ENCODE measurements at regions not wholly inside any gene's neighbourhood (a gene's known extent, or its start where the extent isn't known, plus 50 kb on each side); places are given as distances from the start of the nearest gene placed in this dataset.
"Not testable (repeated sequence)": the region's sequence is repeated elsewhere in the genome, so short reads cannot be mapped to it uniquely, and the experiment has no call there.

DNA sequence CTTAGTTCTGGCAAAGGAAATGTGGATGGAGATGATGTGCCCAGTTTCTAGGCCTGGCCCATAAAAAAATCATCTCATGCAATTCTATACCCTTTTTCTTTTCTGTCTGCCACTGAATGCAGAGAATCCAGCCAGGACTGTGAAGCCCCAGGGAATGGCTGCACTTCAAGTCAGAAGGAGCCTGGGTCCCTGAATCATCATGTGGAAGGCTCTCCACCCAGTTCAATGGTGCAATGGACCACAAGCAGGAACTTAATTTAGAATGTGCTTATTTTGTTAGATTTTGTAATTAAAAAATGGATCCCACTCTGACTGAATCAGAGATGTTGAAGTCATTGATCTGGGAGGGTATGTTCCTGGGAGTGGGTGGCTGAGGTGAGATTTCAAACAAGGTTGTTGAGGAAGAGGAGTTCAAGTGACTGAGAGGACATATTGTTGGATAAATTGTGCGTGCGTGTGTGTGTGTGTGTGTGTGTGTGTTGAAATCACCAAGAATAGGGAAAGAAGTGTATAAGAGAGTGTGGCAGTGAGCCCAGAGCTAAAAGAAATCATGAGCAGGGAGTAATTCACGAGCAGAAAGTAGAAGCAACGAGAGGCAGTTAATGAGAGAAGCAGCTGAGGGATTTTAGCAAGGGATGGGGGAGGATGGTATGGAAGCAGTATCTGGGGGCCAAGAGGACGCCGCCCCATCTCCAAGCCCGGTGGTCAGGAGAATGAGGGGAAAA is 125.4 kb downstream of the TMX1 start:
- intact Hi-C loops (cut with DNase I, micrococcal nuclease): no loop called here
- Mint-ChIP-seq H3K4me3 (no peak overlapping the region), H3K4me1 (ENCODE audit: low read depth) (no peaks in the 10 kb centered on the region), H3K9me3 (no peaks in the 10 kb centered on the region), H3K27ac (no peak overlapping the region), H3K36me3 (ENCODE audit: low read depth) (no peaks in the 10 kb centered on the region), H3K27me3 (peaks cover 10% of the 10 kb centered on the region)
- DNase-seq (no peak), ATAC-seq (ENCODE audit: poor library complexity) (no peak)
- H3K36me3 ChIP-seq (ENCODE audit: insufficient read depth, low read length): no peaks in the 10 kb centered on the region
- POLR2A ChIA-PET: no interaction called here
- H3K9me3 ChIP-seq (ENCODE audit: control insufficient read depth in 1 of 2, insufficient read depth in 1 of 2, low read length in 2 of 2): no peaks in the 10 kb centered on the region
- TF ChIP-seq, protein P1, sequence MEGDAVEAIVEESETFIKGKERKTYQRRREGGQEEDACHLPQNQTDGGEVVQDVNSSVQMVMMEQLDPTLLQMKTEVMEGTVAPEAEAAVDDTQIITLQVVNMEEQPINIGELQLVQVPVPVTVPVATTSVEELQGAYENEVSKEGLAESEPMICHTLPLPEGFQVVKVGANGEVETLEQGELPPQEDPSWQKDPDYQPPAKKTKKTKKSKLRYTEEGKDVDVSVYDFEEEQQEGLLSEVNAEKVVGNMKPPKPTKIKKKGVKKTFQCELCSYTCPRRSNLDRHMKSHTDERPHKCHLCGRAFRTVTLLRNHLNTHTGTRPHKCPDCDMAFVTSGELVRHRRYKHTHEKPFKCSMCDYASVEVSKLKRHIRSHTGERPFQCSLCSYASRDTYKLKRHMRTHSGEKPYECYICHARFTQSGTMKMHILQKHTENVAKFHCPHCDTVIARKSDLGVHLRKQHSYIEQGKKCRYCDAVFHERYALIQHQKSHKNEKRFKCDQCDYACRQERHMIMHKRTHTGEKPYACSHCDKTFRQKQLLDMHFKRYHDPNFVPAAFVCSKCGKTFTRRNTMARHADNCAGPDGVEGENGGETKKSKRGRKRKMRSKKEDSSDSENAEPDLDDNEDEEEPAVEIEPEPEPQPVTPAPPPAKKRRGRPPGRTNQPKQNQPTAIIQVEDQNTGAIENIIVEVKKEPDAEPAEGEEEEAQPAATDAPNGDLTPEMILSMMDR (IDR thresholded peaks at IDR 0.05): no peak
- no peak overlapping the region for H3K27ac ChIP-seq (ENCODE audit: low read depth in 1 of 2, low read length in 2 of 2)
- CTCF ChIA-PET: no interaction called here
- H3K4me1 ChIP-seq (ENCODE audit: insufficient read depth, low read length): no peaks in the 10 kb centered on the region
- H3K4me3 ChIP-seq (ENCODE audit: low read length): no peak overlapping the region
- peaks cover 0 to 6% of the 10 kb centered on the region in 2 experiments for H3K27me3 ChIP-seq (ENCODE audit: control insufficient read depth in 1 of 2, insufficient read depth in 2 of 2, low read length in 2 of 2)

DNA sequence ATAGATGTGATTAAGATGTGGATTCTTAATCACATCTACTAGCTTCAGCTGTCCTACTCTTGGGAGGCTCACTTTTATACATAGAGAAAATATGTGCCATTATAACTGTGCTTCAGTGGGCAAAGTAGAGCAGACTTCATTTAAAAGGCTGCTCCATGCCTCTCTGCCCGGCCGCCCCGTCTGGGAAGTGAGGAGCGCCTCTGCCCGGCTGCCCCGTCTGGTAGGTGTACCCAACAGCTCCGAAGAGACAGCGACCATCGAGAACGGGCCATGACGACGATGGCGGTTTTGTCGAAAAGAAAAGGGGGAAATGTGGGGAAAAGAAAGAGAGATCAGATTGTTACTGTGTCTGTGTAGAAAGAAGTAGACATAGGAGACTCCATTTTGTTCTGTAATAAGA is 126.4 kb downstream of the TMX1 start:
- H3K27ac Mint-ChIP-seq; ATAC-seq (ENCODE audit: poor library complexity); H3K4me3 ChIP-seq (ENCODE audit: low read length); POLR2A ChIA-PET; H3K36me3 ChIP-seq (ENCODE audit: insufficient read depth, low read length); H3K4me1 Mint-ChIP-seq (ENCODE audit: low read depth); H3K27me3 ChIP-seq (ENCODE audit: control insufficient read depth in 1 of 2, insufficient read depth in 2 of 2, low read length in 2 of 2); H3K9me3 ChIP-seq (ENCODE audit: control insufficient read depth in 1 of 2, insufficient read depth in 1 of 2, low read length in 2 of 2); H3K27ac ChIP-seq (ENCODE audit: low read depth in 1 of 2, low read length in 2 of 2); CTCF ChIA-PET; H3K9me3 Mint-ChIP-seq; H3K4me3 Mint-ChIP-seq; H3K4me1 ChIP-seq (ENCODE audit: insufficient read depth, low read length); DNase-seq; intact Hi-C loops (cut with DNase I, micrococcal nuclease); H3K36me3 Mint-ChIP-seq (ENCODE audit: low read depth): not testable (repeated sequence)
- H3K27me3 Mint-ChIP-seq: peaks cover 10% of the 10 kb centered on the region

DNA sequence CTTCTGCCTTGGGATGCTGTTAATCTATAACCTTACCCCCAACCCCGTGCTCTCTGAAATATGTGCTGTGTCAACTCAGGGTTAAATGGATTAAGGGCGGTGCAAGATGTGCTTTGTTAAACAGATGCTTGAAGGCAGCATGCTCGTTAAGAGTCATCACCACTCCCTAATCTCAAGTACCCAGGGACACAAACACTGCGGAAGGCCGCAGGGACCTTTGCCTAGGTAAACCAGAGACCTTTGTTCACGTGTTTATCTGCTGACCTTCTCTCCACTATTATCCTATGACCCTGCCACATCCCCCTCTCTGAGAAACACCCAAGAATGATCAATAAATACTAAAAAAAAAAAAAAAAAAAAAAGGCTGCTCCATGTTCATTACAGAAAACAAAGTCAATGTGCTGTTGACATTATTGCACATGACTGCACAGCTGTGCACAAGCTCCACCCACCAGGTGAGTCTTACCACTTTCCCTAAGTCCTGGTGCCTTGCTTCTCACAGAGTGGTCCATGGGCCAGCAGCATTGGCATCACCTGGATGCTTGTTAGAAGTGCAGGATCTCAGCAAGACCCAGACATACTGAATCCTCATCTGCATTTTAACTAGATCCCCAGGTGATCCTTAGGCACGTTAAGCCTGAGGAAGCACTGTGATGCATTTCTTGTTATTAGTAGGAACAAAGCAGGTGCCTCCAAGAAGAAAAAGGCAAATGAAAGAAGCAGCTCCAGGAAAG is 127.0 kb downstream of the TMX1 start:
- H3K4me1 Mint-ChIP-seq (ENCODE audit: low read depth); CTCF ChIA-PET; H3K4me3 ChIP-seq (ENCODE audit: low read length): not testable (repeated sequence)

DNA sequence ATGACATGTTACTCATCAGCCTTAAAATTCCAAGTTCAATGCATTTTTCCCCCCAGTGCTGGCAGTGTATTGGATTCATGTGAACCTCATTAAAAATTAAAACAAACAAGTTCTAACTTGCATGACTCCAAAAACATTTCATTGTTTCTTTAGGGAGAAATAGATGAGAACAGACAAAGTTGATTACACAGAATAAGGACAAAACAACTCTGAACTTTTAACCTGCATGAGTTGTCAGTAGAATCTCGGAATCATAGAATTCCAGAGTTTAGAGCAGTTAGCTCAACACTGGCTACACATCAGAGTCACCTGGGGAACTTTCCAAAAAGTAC is 127.5 kb downstream of the TMX1 start:
- Mint-ChIP-seq H3K4me1 (ENCODE audit: low read depth) (no peaks in the 10 kb centered on the region), H3K4me3 (no peak overlapping the region), H3K9me3 (no peaks in the 10 kb centered on the region), H3K27me3 (peaks cover 10% of the 10 kb centered on the region), H3K27ac (no peak overlapping the region), H3K36me3 (ENCODE audit: low read depth) (no peaks in the 10 kb centered on the region)
- H3K27me3 ChIP-seq (ENCODE audit: control insufficient read depth in 1 of 2, insufficient read depth in 2 of 2, low read length in 2 of 2): peaks cover 0 to 6% of the 10 kb centered on the region in 2 experiments
- TF ChIP-seq, protein P1 (IDR thresholded peaks at IDR 0.05): no peak
- DNase-seq: no peak
- intact Hi-C loops (cut with DNase I, micrococcal nuclease): no loop called here
- no peaks in the 10 kb centered on the region for H3K4me1 ChIP-seq (ENCODE audit: insufficient read depth, low read length)
- ATAC-seq (ENCODE audit: poor library complexity): no peak
- H3K27ac ChIP-seq (ENCODE audit: low read depth in 1 of 2, low read length in 2 of 2): no peak overlapping the region
- ChIA-PET CTCF (no interaction called here), POLR2A (no interaction called here)
- H3K9me3 ChIP-seq (ENCODE audit: control insufficient read depth in 1 of 2, insufficient read depth in 1 of 2, low read length in 2 of 2): no peaks in the 10 kb centered on the region
- H3K4me3 ChIP-seq (ENCODE audit: low read length): no peak overlapping the region
- H3K36me3 ChIP-seq (ENCODE audit: insufficient read depth, low read length): no peaks in the 10 kb centered on the region

More for the DNA sequence above, 127.0 kb downstream of the TMX1 start:
- H3K27me3 ChIP-seq (ENCODE audit: control insufficient read depth in 1 of 2, insufficient read depth in 2 of 2, low read length in 2 of 2); ATAC-seq (ENCODE audit: poor library complexity); intact Hi-C loops (cut with DNase I, micrococcal nuclease); H3K4me1 ChIP-seq (ENCODE audit: insufficient read depth, low read length); POLR2A ChIA-PET; H3K27ac ChIP-seq (ENCODE audit: low read depth in 1 of 2, low read length in 2 of 2); H3K27ac Mint-ChIP-seq; H3K4me3 Mint-ChIP-seq; H3K36me3 ChIP-seq (ENCODE audit: insufficient read depth, low read length); H3K9me3 ChIP-seq (ENCODE audit: control insufficient read depth in 1 of 2, insufficient read depth in 1 of 2, low read length in 2 of 2); H3K9me3 Mint-ChIP-seq; H3K36me3 Mint-ChIP-seq (ENCODE audit: low read depth); DNase-seq: not testable (repeated sequence)
- H3K27me3 Mint-ChIP-seq: peaks cover 10% of the 10 kb centered on the region
